C4-2B (cell line): ENCODE measurements at regions not wholly inside any gene's neighbourhood (a gene's known extent, or its start where the extent isn't known, plus 50 kb on each side); places are given as distances from the start of the nearest gene placed in this dataset.

Source experiments
- ZFX ChIP-seq: fragments of 450-650 bp; IDR thresholded peaks from 2 replicates; pipeline ENCODE4 v1.6.1; 2017
- TF ChIP-seq, protein P1 (sequence below): fragments of 450-650 bp; conservative IDR thresholded peaks from 2 replicates; pipeline ENCODE4 v1.5.1; 2017; ENCODE audit warnings: mild to moderate bottlenecking

DNA sequence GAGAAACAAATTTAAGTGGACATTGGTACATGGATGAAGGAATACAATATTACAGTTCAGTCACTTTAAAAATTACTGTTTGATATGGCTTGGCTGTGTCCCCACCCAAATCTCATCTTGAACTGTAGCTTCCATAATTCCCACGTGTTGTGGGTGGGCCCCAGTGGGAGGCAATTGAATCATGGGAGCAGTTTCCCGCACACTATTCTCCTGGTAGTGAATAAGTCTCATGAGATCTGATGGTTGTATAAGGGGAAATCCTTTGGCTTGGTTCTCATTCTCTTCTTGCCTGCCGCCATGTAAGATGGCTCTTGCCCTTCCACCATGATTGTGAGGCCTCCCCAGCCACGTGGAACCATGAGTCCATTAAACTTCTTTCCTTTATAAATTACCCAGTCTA is 804.2 kb upstream of the FRG1 start:
- TF ChIP-seq, protein P1, sequence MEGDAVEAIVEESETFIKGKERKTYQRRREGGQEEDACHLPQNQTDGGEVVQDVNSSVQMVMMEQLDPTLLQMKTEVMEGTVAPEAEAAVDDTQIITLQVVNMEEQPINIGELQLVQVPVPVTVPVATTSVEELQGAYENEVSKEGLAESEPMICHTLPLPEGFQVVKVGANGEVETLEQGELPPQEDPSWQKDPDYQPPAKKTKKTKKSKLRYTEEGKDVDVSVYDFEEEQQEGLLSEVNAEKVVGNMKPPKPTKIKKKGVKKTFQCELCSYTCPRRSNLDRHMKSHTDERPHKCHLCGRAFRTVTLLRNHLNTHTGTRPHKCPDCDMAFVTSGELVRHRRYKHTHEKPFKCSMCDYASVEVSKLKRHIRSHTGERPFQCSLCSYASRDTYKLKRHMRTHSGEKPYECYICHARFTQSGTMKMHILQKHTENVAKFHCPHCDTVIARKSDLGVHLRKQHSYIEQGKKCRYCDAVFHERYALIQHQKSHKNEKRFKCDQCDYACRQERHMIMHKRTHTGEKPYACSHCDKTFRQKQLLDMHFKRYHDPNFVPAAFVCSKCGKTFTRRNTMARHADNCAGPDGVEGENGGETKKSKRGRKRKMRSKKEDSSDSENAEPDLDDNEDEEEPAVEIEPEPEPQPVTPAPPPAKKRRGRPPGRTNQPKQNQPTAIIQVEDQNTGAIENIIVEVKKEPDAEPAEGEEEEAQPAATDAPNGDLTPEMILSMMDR, result no peak
- no peak for TF ChIP-seq ZFX
